ENCODE measurements at regions not wholly inside any gene's neighbourhood (a gene's known extent, or its start where the extent isn't known, plus 50 kb on each side); places are given as distances from the start of the nearest gene placed in this dataset.

GRCh38 chr10:29826801-29827450, 192.2 kb upstream of the SVIL start:
- DNase-seq (ENCODE audit: low read depth in 2 of 2), result no peak
- H3K4me3 ChIP-seq (replicated peaks in 1 of 2; ENCODE audit: low read depth in 2 of 2, low read length in 2 of 2), result no peak overlapping the region
- TF ChIP-seq CTCF (IDR thresholded peaks at IDR 0.05; ENCODE audit: low read depth, low read length), result no peak

GRCh38 chr10:29826221-29826620, 191.4 kb upstream of the SVIL start:
- TF ChIP-seq CTCF (IDR thresholded peaks at IDR 0.05; ENCODE audit: low read depth, low read length), result no peak
- DNase-seq (ENCODE audit: low read depth in 2 of 2), result no peak
- H3K4me3 ChIP-seq (replicated peaks in 1 of 2; ENCODE audit: low read depth in 2 of 2, low read length in 2 of 2), result no peak overlapping the region

GRCh38 chr10:29823553-29824080, 188.8 kb upstream of the SVIL start:
- TF ChIP-seq CTCF (IDR thresholded peaks at IDR 0.05; ENCODE audit: low read depth, low read length), result no peak
- no peak overlapping the region for H3K4me3 ChIP-seq (replicated peaks in 1 of 2; ENCODE audit: low read depth in 2 of 2, low read length in 2 of 2)
- DNase-seq (ENCODE audit: low read depth in 2 of 2), result no peak

- H3K4me3 ChIP-seq (replicated peaks in 1 of 2; ENCODE audit: low read depth in 2 of 2, low read length in 2 of 2), result no peak overlapping the region
- no peak for DNase-seq (ENCODE audit: low read depth in 2 of 2)
- TF ChIP-seq CTCF (IDR thresholded peaks at IDR 0.05; ENCODE audit: low read depth, low read length), result no peak
Measured at GRCh38 chr10:29820890-29821461, 186.2 kb upstream of the SVIL start.

- H3K4me3 ChIP-seq (replicated peaks in 1 of 2; ENCODE audit: low read depth in 2 of 2, low read length in 2 of 2), result no peak overlapping the region
- no peak for TF ChIP-seq CTCF (IDR thresholded peaks at IDR 0.05; ENCODE audit: low read depth, low read length)
- no peak for DNase-seq (ENCODE audit: low read depth in 2 of 2)
Measured at GRCh38 chr10:29816801-29817558, 182.2 kb upstream of the SVIL start.

GRCh38 chr10:29815572-29815971, 180.8 kb upstream of the SVIL start:
- TF ChIP-seq CTCF (IDR thresholded peaks at IDR 0.05; ENCODE audit: low read depth, low read length), result no peak
- H3K4me3 ChIP-seq (replicated peaks in 1 of 2; ENCODE audit: low read depth in 2 of 2, low read length in 2 of 2), result no peak overlapping the region
- no peak for DNase-seq (ENCODE audit: low read depth in 2 of 2)

All from cardiac fibroblast (primary cell).